ENCODE measurements at regions not wholly inside any gene's neighbourhood (a gene's known extent, or its start where the extent isn't known, plus 50 kb on each side); places are given as distances from the start of the nearest gene placed in this dataset.

GRCh38 chr9:80465556-80465955 lies 893.8 kb downstream of the TLE4 start:
- DNase-seq (ENCODE audit: low spot score): no peak

- DNase-seq (ENCODE audit: low spot score): no peak
Observed at GRCh38 chr9:80449513-80449912, 877.7 kb downstream of the TLE4 start.

GRCh38 chr9:80448996-80449395 lies 877.2 kb downstream of the TLE4 start:
- DNase-seq (ENCODE audit: low spot score): no peak

- no peak for DNase-seq (ENCODE audit: low spot score)
Observed at GRCh38 chr9:80447876-80448275, 876.1 kb downstream of the TLE4 start.

GRCh38 chr9:80440724-80441123 lies 869.0 kb downstream of the TLE4 start:
- no peak for DNase-seq (ENCODE audit: low spot score)

GRCh38 chr9:80437825-80438224 lies 866.1 kb downstream of the TLE4 start:
- DNase-seq (ENCODE audit: low spot score): no peak

- no peak for DNase-seq (ENCODE audit: low spot score)
Observed at GRCh38 chr9:80437091-80437640, 865.4 kb downstream of the TLE4 start.

GRCh38 chr9:80435591-80435990 lies 863.8 kb downstream of the TLE4 start:
- no peak for DNase-seq (ENCODE audit: low spot score)

GRCh38 chr9:80426992-80427391 lies 855.2 kb downstream of the TLE4 start:
- no peak for DNase-seq (ENCODE audit: low spot score)

GRCh38 chr9:80417211-80417773 lies 845.5 kb downstream of the TLE4 start:
- DNase-seq (ENCODE audit: low spot score): no peak

GRCh38 chr9:80410106-80410505 lies 838.3 kb downstream of the TLE4 start:
- DNase-seq (ENCODE audit: low spot score): no peak

GRCh38 chr9:80407220-80407619 lies 835.5 kb downstream of the TLE4 start:
- DNase-seq (ENCODE audit: low spot score): no peak

GRCh38 chr9:80401243-80401642 lies 829.5 kb downstream of the TLE4 start:
- no peak for DNase-seq (ENCODE audit: low spot score)

- no peak for DNase-seq (ENCODE audit: low spot score)
Observed at GRCh38 chr9:80400624-80401230, 829.0 kb downstream of the TLE4 start.

GRCh38 chr9:80399606-80400005 lies 827.8 kb downstream of the TLE4 start:
- no peak for DNase-seq (ENCODE audit: low spot score)

GRCh38 chr9:80387828-80388227 lies 816.1 kb downstream of the TLE4 start:
- no peak for DNase-seq (ENCODE audit: low spot score)

GRCh38 chr9:80385246-80385645 lies 813.5 kb downstream of the TLE4 start:
- no peak for DNase-seq (ENCODE audit: low spot score)

GRCh38 chr9:80383331-80383730 lies 811.6 kb downstream of the TLE4 start:
- DNase-seq (ENCODE audit: low spot score): no peak

GRCh38 chr9:80382211-80382891 lies 810.6 kb downstream of the TLE4 start:
- no peak for DNase-seq (ENCODE audit: low spot score)

- DNase-seq (ENCODE audit: low spot score): no peak
Observed at GRCh38 chr9:80380301-80380700, 808.5 kb downstream of the TLE4 start.

GRCh38 chr9:80378669-80379293 lies 807.0 kb downstream of the TLE4 start:
- no peak for DNase-seq (ENCODE audit: low spot score)

GRCh38 chr9:80376180-80376579 lies 804.4 kb downstream of the TLE4 start:
- no peak for DNase-seq (ENCODE audit: low spot score)

GRCh38 chr9:80375477-80375876 lies 803.7 kb downstream of the TLE4 start:
- no peak for DNase-seq (ENCODE audit: low spot score)

Measured in GM03348 (cell line).